Natural killer cell (primary cell): ENCODE measurements at regions not wholly inside any gene's neighbourhood (a gene's known extent, or its start where the extent isn't known, plus 50 kb on each side); places are given as distances from the start of the nearest gene placed in this dataset.

Source experiments
- ATAC-seq, 3 donors: fragments of 150-1000 bp in 2 of 3; fragments of 200-7000 bp in 1 of 3; cut with Tn5 transposase; 1 replicate in 1 of 3; 2 replicates in 2 of 3; pipeline ENCODE4 v1.10.0; 2021; ENCODE audit warnings: mild to moderate bottlenecking in 2 of 3, moderate library complexity in 2 of 3
- DNase-seq, 2 donors: peaks; one replicate each; pipeline versions ENCODE4 v3.0.0 to v3.0.0-alpha.2; 2013 to 2021; ENCODE audit warnings: mixed read lengths in 1 of 2
- H3K27ac ChIP-seq: one replicate; pipeline ENCODE4 v1.5.1; 2013; ENCODE audit warnings: mild to moderate bottlenecking, low read length
- H3K27me3 ChIP-seq: one replicate; pipeline ENCODE4 v1.6.1; 2013; ENCODE audit warnings: low read length; ENCODE audit not compliant: control insufficient read depth, insufficient read depth
- H3K36me3 ChIP-seq: one replicate; pipeline ENCODE4 v1.6.1; 2013; ENCODE audit warnings: low read length; ENCODE audit not compliant: control insufficient read depth, insufficient read depth
- H3K4me1 ChIP-seq: one replicate; pipeline ENCODE4 v1.6.1; 2013; ENCODE audit warnings: low read length; ENCODE audit not compliant: control insufficient read depth, insufficient read depth
- H3K4me3 ChIP-seq: one replicate; pipeline ENCODE4 v1.5.1; 2013; ENCODE audit warnings: low read length
- H3K9me3 ChIP-seq: one replicate; pipeline ENCODE4 v1.6.1; 2013; ENCODE audit warnings: low read length; ENCODE audit not compliant: control insufficient read depth, insufficient read depth
- H3K27ac Mint-ChIP-seq, 2 donors: one replicate each; pipeline ENCODE4 v1.8.0; 2022; ENCODE audit warnings: mild to moderate bottlenecking in 2 of 2, mixed read lengths in 2 of 2, moderate library complexity in 1 of 2
- H3K27me3 Mint-ChIP-seq, 2 donors: one replicate each; pipeline ENCODE4 v1.8.0; 2022; ENCODE audit warnings: low read depth in 2 of 2, mixed read lengths in 2 of 2
- H3K36me3 Mint-ChIP-seq: one replicate; pipeline ENCODE4 v1.8.0; 2022; ENCODE audit warnings: mixed read lengths
- H3K4me1 Mint-ChIP-seq, 2 donors: one replicate each; pipeline ENCODE4 v1.8.0; 2022; ENCODE audit warnings: mixed read lengths in 2 of 2
- H3K4me3 Mint-ChIP-seq: one replicate; pipeline ENCODE4 v1.8.0; 2022; ENCODE audit warnings: mild to moderate bottlenecking, moderate library complexity, mixed read lengths
- H3K9me3 Mint-ChIP-seq, 2 donors: one replicate each; pipeline ENCODE4 v1.8.0; 2022; ENCODE audit warnings: mixed read lengths in 2 of 2
- CTCF ChIP-seq: fragments of 200-600 bp; IDR thresholded peaks from one replicate; pipeline ENCODE4 v1.8.0; 2022; ENCODE audit warnings: antibody characterized with exemption
- WGBS: methylation state at CpG from one replicate; pipeline ENCODE4 v1.1.7; 2013; ENCODE audit warnings: missing lambda C conversion rate; ENCODE audit not compliant: insufficient coverage; 5-methylcytosine and 5-hydroxymethylcytosine counted together
- intact Hi-C: fragments of 100-400 bp; cut with micrococcal nuclease; formaldehyde crosslinking; loops from one replicate; pipeline ENCODE4 v1.14.2; 2022

- H3K27ac Mint-ChIP-seq = no peak overlapping the region
- peaks cover 0 to 2% of the 10 kb centered on the region in 2 donors for H3K9me3 Mint-ChIP-seq
- TF ChIP-seq CTCF = no peak
- H3K4me1 Mint-ChIP-seq = no peaks in the 10 kb centered on the region
- H3K27me3 ChIP-seq = no peaks in the 10 kb centered on the region
- H3K27me3 Mint-ChIP-seq = no peaks in the 10 kb centered on the region
- no peaks in the 10 kb centered on the region for H3K4me1 ChIP-seq
- ATAC-seq (no peak), DNase-seq (no peak)
- no peaks in the 10 kb centered on the region for H3K9me3 ChIP-seq
- 91% methylated on average over 7 of the region's 7 CpGs for WGBS
- no peak overlapping the region for H3K4me3 Mint-ChIP-seq
- H3K4me3 ChIP-seq = no peak overlapping the region
- H3K36me3 Mint-ChIP-seq = no peaks in the 10 kb centered on the region
- H3K36me3 ChIP-seq = no peaks in the 10 kb centered on the region
- no peak overlapping the region for H3K27ac ChIP-seq
- intact Hi-C loops = no loop called here
These were observed 128.6 kb upstream of the EFNA5 start for GRCh38 chr5:107799306-107799705.

- intact Hi-C loops = no loop called here
- H3K4me1 Mint-ChIP-seq = no peaks in the 10 kb centered on the region
- H3K27me3 Mint-ChIP-seq = no peaks in the 10 kb centered on the region
- WGBS = 100% methylated on average over 2 of the region's 3 CpGs
- ATAC-seq (no peak), DNase-seq (no peak)
- Histone ChIP-seq H3K36me3 (no peaks in the 10 kb centered on the region), H3K9me3 (no peaks in the 10 kb centered on the region), H3K27me3 (no peaks in the 10 kb centered on the region), H3K4me3 (no peak overlapping the region), H3K4me1 (no peaks in the 10 kb centered on the region), H3K27ac (no peak overlapping the region)
- no peak overlapping the region for H3K27ac Mint-ChIP-seq
- TF ChIP-seq CTCF = no peak
- H3K9me3 Mint-ChIP-seq = peaks cover 2% of the 10 kb centered on the region in 2 donors
- H3K36me3 Mint-ChIP-seq = no peaks in the 10 kb centered on the region
- no peak overlapping the region for H3K4me3 Mint-ChIP-seq
These were observed 126.1 kb upstream of the EFNA5 start for GRCh38 chr5:107796797-107797196.

GRCh38 chr5:107794741-107795140 lies 124.0 kb upstream of the EFNA5 start:
- Histone ChIP-seq H3K27ac (no peak overlapping the region), H3K4me3 (no peak overlapping the region), H3K9me3 (no peaks in the 10 kb centered on the region), H3K4me1 (no peaks in the 10 kb centered on the region), H3K27me3 (no peaks in the 10 kb centered on the region), H3K36me3 (no peaks in the 10 kb centered on the region)
- no peaks in the 10 kb centered on the region for H3K27me3 Mint-ChIP-seq
- no peak for TF ChIP-seq CTCF
- H3K4me1 Mint-ChIP-seq = no peaks in the 10 kb centered on the region
- no peak for ATAC-seq
- no peak overlapping the region for H3K4me3 Mint-ChIP-seq
- H3K27ac Mint-ChIP-seq = no peak overlapping the region
- H3K9me3 Mint-ChIP-seq = peaks cover 2% of the 10 kb centered on the region in 2 donors
- H3K36me3 Mint-ChIP-seq = no peaks in the 10 kb centered on the region
- intact Hi-C loops = no loop called here
- 84% methylated on average over 3 of the region's 3 CpGs for WGBS
- DNase-seq = no peak

GRCh38 chr5:107792940-107793339 lies 122.2 kb upstream of the EFNA5 start:
- intact Hi-C loops = no loop called here
- Mint-ChIP-seq H3K4me1 (no peaks in the 10 kb centered on the region), H3K4me3 (no peak overlapping the region), H3K36me3 (no peaks in the 10 kb centered on the region), H3K27me3 (peaks cover 0 to under 1% of the 10 kb centered on the region in 2 donors), H3K9me3 (peaks cover 2% of the 10 kb centered on the region in 2 donors), H3K27ac (no peak overlapping the region)
- no peaks in the 10 kb centered on the region for H3K36me3 ChIP-seq
- H3K9me3 ChIP-seq = no peaks in the 10 kb centered on the region
- no peaks in the 10 kb centered on the region for H3K4me1 ChIP-seq
- H3K27ac ChIP-seq = no peak overlapping the region
- no peaks in the 10 kb centered on the region for H3K27me3 ChIP-seq
- no peak overlapping the region for H3K4me3 ChIP-seq
- ATAC-seq = no peak
- no peak for TF ChIP-seq CTCF
- DNase-seq = no peak
